GM10266 (cell line): ENCODE measurements at regions not wholly inside any gene's neighbourhood (a gene's known extent, or its start where the extent isn't known, plus 50 kb on each side); places are given as distances from the start of the nearest gene placed in this dataset.
A peak's percentile ranks its signal among the peaks of the same experiment; 100 is the strongest.

Experiments used
- DNase-seq: peaks from one replicate; pipeline ENCODE4 v3.0.0; 2012; ENCODE audit errors: extremely low spot score
- TF ChIP-seq, protein P1 (sequence below): IDR thresholded peaks from 2 replicates; pipeline ENCODE4 v1.5.1; 2012; ENCODE audit warnings: mild to moderate bottlenecking, low read depth; ENCODE audit not compliant: control insufficient read depth, insufficient read depth; ENCODE audit errors: missing control alignments

DNA sequence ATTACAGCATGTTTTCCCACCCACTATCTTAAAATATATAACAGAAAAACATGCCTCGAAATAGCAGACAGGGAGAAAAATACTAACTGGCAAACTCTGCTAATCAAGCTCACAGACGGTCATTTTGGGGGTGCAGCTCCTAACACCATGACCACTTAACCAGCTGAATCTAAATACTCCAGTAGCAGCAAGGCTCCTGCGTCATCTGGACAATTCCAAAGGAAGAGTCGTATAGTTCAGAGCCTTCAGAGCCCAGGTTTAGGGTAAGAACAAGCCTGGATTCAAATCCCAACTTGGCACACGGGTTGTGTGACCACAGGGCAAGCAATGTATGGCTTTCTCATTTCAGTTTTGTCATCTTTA lies 81.3 kb upstream of the COL21A1 start:
- no peak for DNase-seq
- TF ChIP-seq, protein P1, sequence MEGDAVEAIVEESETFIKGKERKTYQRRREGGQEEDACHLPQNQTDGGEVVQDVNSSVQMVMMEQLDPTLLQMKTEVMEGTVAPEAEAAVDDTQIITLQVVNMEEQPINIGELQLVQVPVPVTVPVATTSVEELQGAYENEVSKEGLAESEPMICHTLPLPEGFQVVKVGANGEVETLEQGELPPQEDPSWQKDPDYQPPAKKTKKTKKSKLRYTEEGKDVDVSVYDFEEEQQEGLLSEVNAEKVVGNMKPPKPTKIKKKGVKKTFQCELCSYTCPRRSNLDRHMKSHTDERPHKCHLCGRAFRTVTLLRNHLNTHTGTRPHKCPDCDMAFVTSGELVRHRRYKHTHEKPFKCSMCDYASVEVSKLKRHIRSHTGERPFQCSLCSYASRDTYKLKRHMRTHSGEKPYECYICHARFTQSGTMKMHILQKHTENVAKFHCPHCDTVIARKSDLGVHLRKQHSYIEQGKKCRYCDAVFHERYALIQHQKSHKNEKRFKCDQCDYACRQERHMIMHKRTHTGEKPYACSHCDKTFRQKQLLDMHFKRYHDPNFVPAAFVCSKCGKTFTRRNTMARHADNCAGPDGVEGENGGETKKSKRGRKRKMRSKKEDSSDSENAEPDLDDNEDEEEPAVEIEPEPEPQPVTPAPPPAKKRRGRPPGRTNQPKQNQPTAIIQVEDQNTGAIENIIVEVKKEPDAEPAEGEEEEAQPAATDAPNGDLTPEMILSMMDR: no peak

DNA sequence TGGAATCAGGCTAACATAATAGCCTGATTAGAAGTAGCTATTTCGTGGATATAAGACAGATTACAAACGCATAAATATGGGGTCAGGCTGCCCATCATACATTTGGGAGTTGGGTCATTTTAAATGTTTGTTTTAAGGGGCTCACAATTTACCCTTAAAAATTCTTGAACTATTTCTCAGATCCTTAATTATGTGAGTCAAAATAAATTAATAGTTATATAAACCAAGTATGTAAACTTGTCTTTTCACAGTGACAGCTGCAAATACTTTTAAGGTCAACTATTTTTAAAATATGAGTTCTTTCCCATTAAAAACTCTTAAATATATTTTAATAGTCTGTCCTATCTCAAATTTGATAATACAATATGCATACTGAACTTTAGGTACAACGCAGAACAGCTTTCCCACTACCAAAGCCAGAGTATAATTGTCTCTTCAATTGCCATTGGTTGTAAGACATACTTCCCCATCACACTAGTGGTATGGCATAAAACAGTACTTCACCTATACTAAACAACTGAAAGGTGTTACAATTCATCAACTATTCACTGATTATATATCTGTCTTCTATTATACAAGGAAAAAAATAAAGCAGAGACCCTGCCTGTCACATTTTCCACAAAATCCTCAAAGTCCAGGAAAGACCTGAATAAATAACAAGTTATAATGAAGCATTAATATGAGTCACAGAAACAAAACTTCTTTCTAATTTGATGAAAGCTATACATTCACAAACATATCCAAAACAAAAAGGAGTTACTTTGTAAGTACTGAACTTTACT lies 80.8 kb upstream of the COL21A1 start:
- no peak for DNase-seq
- TF ChIP-seq, protein P1: no peak

DNA sequence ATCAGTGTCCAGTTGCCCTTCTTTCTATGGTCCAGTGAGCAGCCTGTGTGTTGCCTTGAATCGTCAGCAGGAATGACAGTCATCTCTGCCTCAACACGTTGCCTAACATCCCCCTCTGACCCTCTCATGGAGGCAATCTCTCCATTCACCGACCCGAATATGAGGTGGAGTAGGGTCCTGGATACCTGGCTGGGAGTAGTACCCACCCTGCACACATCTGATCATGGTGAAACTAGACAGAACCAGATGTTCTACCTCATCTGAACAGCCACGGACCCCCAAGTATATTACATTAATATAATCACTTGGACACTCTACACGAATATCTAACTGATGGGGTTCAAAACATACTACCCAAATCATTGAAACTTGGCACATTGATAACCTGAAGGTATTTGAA lies 77.0 kb upstream of the COL21A1 start:
- no peak for DNase-seq
- TF ChIP-seq, protein P1: no peak

DNA sequence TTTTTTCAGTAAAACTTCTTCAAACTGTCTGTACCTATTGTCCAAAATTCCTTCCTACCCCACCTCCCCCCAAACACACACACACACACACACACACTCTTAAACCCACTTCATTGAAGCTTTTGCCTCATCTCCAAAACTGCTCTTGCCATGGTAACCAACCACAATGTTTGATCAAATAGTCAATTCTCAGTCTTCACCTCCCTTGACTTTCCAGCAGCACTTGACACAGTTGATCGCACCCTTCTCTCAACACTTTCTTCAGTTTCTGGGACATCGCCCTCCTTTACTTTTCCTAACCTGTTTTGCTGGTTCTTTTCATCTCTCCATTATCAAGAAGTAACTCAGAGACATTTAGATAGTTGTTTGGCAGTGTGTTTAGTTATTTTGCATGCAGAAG lies 71.5 kb upstream of the COL21A1 start:
- no peak for DNase-seq
- TF ChIP-seq, protein P1: no peak

DNA sequence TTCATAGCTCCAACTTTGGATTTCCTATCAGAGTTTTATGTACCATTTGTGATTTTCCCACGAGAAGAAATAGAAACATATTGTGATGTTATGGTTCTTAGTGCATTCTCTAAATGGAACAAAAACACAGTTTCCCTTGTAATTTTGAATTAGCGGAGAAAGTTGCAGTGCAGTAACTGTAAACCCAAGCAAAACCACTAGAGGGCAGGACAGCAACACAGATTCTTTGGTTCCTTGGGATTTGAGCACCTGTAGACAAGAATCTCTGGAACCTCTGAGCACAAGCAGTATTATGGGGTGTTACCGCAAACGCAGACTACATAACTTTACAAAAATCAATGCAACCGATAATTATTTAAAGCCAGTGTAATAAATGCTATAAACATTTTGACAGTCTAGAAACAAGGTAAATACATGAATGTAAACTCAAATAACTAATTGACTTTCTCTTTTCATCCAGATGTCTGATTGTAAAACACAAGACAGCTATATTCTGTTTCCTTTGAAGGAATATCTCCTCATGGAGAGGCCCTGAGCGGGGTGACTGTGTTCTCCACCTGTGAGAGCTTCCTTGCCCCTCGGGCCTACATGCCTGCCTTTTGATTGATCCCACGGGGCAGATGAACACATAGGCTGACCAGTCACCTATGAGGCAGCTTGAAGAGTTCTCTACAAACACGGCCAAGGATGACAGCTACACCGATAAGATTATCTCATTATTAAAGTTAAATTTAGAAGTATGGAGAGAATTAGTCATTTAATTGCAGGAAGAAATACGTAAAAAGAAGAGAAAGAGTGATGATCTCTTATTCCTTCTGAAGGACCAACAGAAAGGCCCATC lies 67.5 kb upstream of the COL21A1 start:
- DNase-seq: peak; percentile 27
- TF ChIP-seq, protein P1: peak; percentile 71

DNA sequence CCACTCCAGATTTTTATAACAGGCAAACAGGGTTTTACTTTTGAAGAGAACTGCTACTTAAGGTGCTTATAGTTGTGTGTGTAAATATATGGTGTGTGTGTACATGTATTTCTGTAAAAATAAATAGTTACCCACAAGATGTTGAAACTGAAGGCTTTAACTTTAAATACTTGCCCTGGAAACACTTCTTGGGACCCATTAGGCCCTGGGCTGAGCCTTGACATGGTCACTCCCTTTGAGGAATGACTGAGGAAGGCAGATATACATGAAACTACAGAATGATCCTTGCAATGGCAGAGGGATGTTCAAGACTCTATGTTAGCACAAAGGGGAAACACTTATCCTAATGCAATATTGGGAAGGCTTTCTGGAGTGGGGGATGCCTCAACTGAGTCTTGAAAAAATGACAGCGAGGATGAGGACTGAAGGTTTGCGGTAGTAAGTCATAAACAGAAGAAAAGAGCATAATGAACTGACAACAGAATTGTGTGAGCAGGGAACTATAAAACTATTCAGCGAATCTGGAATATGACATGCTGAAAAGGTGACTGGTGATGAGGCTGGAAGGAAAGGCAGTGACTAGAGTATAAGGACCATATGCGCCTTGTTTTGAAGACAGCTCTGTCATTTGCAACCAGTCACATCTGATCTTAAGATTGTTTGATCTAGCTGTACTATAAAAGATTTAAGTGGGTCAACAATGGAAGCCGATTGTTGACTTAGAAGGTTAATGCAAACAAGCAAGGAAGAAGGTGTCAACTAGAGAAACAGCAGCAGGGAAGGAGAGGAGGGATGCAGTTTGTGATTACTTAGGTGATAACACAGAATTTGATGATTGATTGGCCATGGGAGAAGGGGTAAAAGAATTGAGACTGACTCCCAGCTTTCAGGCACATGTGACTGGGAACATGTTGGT lies 64.4 kb upstream of the COL21A1 start:
- no peak for DNase-seq
- TF ChIP-seq, protein P1: no peak
